T-cell (primary cell): ENCODE measurements at regions not wholly inside any gene's neighbourhood (a gene's known extent, or its start where the extent isn't known, plus 50 kb on each side); places are given as distances from the start of the nearest gene placed in this dataset.

ENCODE experiments used
- ATAC-seq, 4 experiments: fragments of 200-7000 bp in 3 of 4; fragments of 150-1000 bp in 1 of 4; cut with Tn5 transposase; replicated peaks in 1 of 4; 1 replicate in 3 of 4; 2 replicates in 1 of 4; pipeline ENCODE4 v1.10.0; 2021; ENCODE audit warnings: moderate library complexity in 3 of 4, mild to moderate bottlenecking in 2 of 4, moderate number of reproducible peaks in 1 of 4
- CTCF ChIA-PET, 2 donors: fragments of 300-600 bp; sonication (Branson Sonifier 250); formaldehyde crosslinking; loops; one replicate each; lab custom pipeline; 2022; ENCODE audit warnings: antibody characterized with exemption in 2 of 2; lab: Charles Lee
- POLR2A ChIA-PET, 2 donors: fragments of 300-600 bp; sonication (Branson Sonifier 250); formaldehyde crosslinking; loops; one replicate each; lab custom pipeline; 2022; ENCODE audit warnings: antibody characterized with exemption in 2 of 2; lab: Charles Lee
- DNase-seq, 35 experiments: peaks; one replicate each; pipeline versions ENCODE4 v3.0.0 to v3.0.0-alpha.2; 2013 to 2023
- H3K27ac ChIP-seq: one replicate; pipeline ENCODE4 v1.5.1; 2013; ENCODE audit warnings: low read length
- H3K27me3 ChIP-seq, 2 experiments: replicated peaks in 1 of 2; 1 replicate in 1 of 2; 2 replicates in 1 of 2; pipeline versions ENCODE4 v1.6.1 to v1.7.0; 2013; ENCODE audit warnings: low read length in 1 of 2, mixed read lengths in 1 of 2; ENCODE audit not compliant: control insufficient read depth in 2 of 2, insufficient read depth in 2 of 2; ENCODE audit errors: extremely low read depth in 1 of 2
- H3K36me3 ChIP-seq, 2 donors: 1 replicate in 1 of 2; 2 replicates in 1 of 2; pipeline versions ENCODE4 v1.6.1 to v1.7.0; 2013; ENCODE audit warnings: low read length in 1 of 2; ENCODE audit not compliant: control insufficient read depth in 2 of 2, insufficient read depth in 1 of 2; ENCODE audit errors: extremely low read depth in 1 of 2
- H3K4me1 ChIP-seq, 2 experiments: 1 replicate in 1 of 2; 2 replicates in 1 of 2; pipeline versions ENCODE4 v1.6.1 to v1.7.0; 2013; ENCODE audit warnings: low read length in 2 of 2, mixed read lengths in 1 of 2; ENCODE audit not compliant: insufficient read depth in 2 of 2, control insufficient read depth in 1 of 2; ENCODE audit errors: extremely low read depth in 1 of 2
- H3K4me3 ChIP-seq, 2 donors: 1 replicate in 1 of 2; 2 replicates in 1 of 2; pipeline versions ENCODE4 v1.5.1 to v1.7.0; 2013; ENCODE audit warnings: mild to moderate bottlenecking in 2 of 2, low read length in 1 of 2, moderate library complexity in 1 of 2; ENCODE audit not compliant: control insufficient read depth in 1 of 2; ENCODE audit errors: extremely low read depth in 1 of 2
- H3K9me3 ChIP-seq: 2 replicates; pipeline ENCODE4 v1.7.0; 2013
- H3K27ac Mint-ChIP-seq, 2 donors: one replicate each; pipeline ENCODE4 v1.8.0; 2020 to 2021; ENCODE audit warnings: mild to moderate bottlenecking in 2 of 2, mixed read lengths in 2 of 2
- H3K27me3 Mint-ChIP-seq, 2 donors: one replicate each; pipeline ENCODE4 v1.8.0; 2021 to 2022; ENCODE audit warnings: mixed read lengths in 2 of 2
- H3K36me3 Mint-ChIP-seq: one replicate; pipeline ENCODE4 v1.8.0; 2021; ENCODE audit warnings: mixed read lengths
- H3K4me1 Mint-ChIP-seq, 3 donors: one replicate each; pipeline ENCODE4 v1.8.0; 2020 to 2022; ENCODE audit warnings: mixed read lengths in 3 of 3, mild to moderate bottlenecking in 1 of 3
- H3K4me3 Mint-ChIP-seq, 3 donors: one replicate each; pipeline ENCODE4 v1.8.0; 2020 to 2022; ENCODE audit warnings: mild to moderate bottlenecking in 3 of 3, mixed read lengths in 3 of 3, moderate library complexity in 3 of 3
- H3K9me3 Mint-ChIP-seq, 3 donors: one replicate each; pipeline ENCODE4 v1.8.0; 2020 to 2022; ENCODE audit warnings: mixed read lengths in 3 of 3
- WGBS: methylation state at CpG from one replicate; pipeline ENCODE4 v1.1.5; 2013; ENCODE audit warnings: missing lambda C conversion rate; ENCODE audit not compliant: insufficient coverage; 5-methylcytosine and 5-hydroxymethylcytosine counted together

DNA sequence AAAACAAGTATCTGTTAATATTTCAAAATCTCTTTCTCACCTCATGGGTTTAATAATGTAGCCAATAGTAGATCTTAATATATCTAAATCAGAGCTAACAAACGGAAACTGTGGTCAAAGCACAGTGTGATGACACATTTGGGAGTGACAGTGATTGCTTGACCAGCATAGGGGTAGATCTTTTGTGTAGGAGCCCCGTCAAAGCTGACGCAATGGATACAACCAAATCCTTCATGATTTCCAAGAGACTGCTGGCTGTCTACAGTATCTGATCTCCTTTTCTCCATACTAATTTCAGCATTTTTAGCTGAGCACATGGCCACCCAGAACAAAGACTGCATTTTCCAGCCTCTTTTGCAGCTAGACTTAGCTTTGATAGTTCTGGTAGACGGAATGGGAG lies 299.3 kb upstream of the ECI2 start:
- CTCF ChIA-PET, result no interaction called here
- Mint-ChIP-seq H3K27me3 (peaks cover 7% of the 10 kb centered on the region in 2 donors), H3K36me3 (no peaks in the 10 kb centered on the region), H3K4me3 (no peak overlapping the region), H3K9me3 (peaks cover 0 to 2% (median under 1%) of the 10 kb centered on the region in 3 donors), H3K4me1 (no peaks in the 10 kb centered on the region), H3K27ac (no peak overlapping the region)
- Histone ChIP-seq H3K36me3 (no peaks in the 10 kb centered on the region), H3K27me3 (no peaks in the 10 kb centered on the region), H3K9me3 (no peaks in the 10 kb centered on the region), H3K4me3 (no peak overlapping the region), H3K27ac (no peak overlapping the region), H3K4me1 (no peaks in the 10 kb centered on the region)
- ATAC-seq (no peak), DNase-seq (no peak)
- no CpG with 5 or more reads among the region's 4 CpGs for WGBS
- POLR2A ChIA-PET, result no interaction called here

GRCh38 chr6:4433199-4433598 lies 297.8 kb upstream of the ECI2 start:
- no peak overlapping the region for H3K4me3 ChIP-seq
- Mint-ChIP-seq H3K4me1 (no peaks in the 10 kb centered on the region), H3K9me3 (peaks cover 0 to 10% (median 7%) of the 10 kb centered on the region in 3 donors), H3K4me3 (no peak overlapping the region), H3K36me3 (no peaks in the 10 kb centered on the region), H3K27ac (no peak overlapping the region), H3K27me3 (peaks cover 7 to 11% of the 10 kb centered on the region in 2 donors)
- no peak for DNase-seq
- H3K27me3 ChIP-seq, result peaks cover 0 to 2% of the 10 kb centered on the region in 2 experiments
- no peak overlapping the region for H3K27ac ChIP-seq
- H3K36me3 ChIP-seq, result no peaks in the 10 kb centered on the region
- H3K9me3 ChIP-seq, result no peaks in the 10 kb centered on the region
- ChIA-PET CTCF (no interaction called here), POLR2A (no interaction called here)
- WGBS, result 89% methylated on average over 4 of the region's 4 CpGs
- no peaks in the 10 kb centered on the region for H3K4me1 ChIP-seq
- no peak for ATAC-seq

DNA sequence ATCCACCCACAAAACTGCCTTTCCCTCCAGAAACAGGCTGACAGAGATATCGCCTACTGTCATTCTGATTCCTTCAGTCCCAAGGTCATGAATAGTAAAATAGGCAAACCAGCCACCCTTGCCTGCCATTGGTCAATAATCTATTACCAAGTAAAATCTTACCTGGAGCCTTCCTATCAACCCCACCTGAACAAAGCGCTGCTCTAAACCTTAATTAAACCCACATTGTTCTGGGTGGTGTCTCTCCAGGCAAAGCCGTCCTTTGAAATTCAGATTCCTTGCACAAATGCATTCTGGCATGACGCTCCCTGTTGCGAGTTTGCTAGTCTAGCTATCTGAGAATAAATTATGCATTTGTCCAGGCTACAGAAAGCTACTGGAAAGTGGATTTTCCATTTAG lies 291.6 kb upstream of the ECI2 start:
- ATAC-seq, result no peak

GRCh38 chr6:4421837-4422236 lies 286.5 kb upstream of the ECI2 start:
- Mint-ChIP-seq H3K4me1 (no peaks in the 10 kb centered on the region), H3K27ac (no peak overlapping the region), H3K36me3 (no peaks in the 10 kb centered on the region), H3K27me3 (no peaks in the 10 kb centered on the region), H3K9me3 (peaks cover 0 to 4% (median 0%) of the 10 kb centered on the region in 3 donors), H3K4me3 (no peak overlapping the region)
- ChIA-PET POLR2A (no interaction called here), CTCF (no interaction called here)
- no peak overlapping the region for H3K27ac ChIP-seq
- no peak overlapping the region for H3K4me3 ChIP-seq
- WGBS, result 42% methylated on average over 2 of the region's 2 CpGs
- H3K9me3 ChIP-seq, result no peaks in the 10 kb centered on the region
- H3K4me1 ChIP-seq, result no peaks in the 10 kb centered on the region
- no peak for DNase-seq
- no peak for ATAC-seq
- no peaks in the 10 kb centered on the region for H3K36me3 ChIP-seq
- H3K27me3 ChIP-seq, result no peaks in the 10 kb centered on the region

More for the DNA sequence above, 291.6 kb upstream of the ECI2 start:
- Histone ChIP-seq H3K27me3 (peaks cover 0 to 2% of the 10 kb centered on the region in 2 experiments), H3K4me3 (no peak overlapping the region), H3K36me3 (no peaks in the 10 kb centered on the region), H3K4me1 (no peaks in the 10 kb centered on the region), H3K27ac (no peak overlapping the region), H3K9me3 (no peaks in the 10 kb centered on the region)
- whole genome bisulfite sequencing, result 83% methylated on average over 3 of the region's 5 CpGs
- DNase-seq, result no peak
- Mint-ChIP-seq H3K4me1 (no peaks in the 10 kb centered on the region), H3K27ac (no peak overlapping the region), H3K4me3 (no peak overlapping the region), H3K9me3 (peaks cover 0 to 13% (median 7%) of the 10 kb centered on the region in 3 donors), H3K27me3 (peaks cover 0 to 4% of the 10 kb centered on the region in 2 donors), H3K36me3 (no peaks in the 10 kb centered on the region)
- POLR2A ChIA-PET, result no interaction called here
- CTCF ChIA-PET, result no interaction called here

DNA sequence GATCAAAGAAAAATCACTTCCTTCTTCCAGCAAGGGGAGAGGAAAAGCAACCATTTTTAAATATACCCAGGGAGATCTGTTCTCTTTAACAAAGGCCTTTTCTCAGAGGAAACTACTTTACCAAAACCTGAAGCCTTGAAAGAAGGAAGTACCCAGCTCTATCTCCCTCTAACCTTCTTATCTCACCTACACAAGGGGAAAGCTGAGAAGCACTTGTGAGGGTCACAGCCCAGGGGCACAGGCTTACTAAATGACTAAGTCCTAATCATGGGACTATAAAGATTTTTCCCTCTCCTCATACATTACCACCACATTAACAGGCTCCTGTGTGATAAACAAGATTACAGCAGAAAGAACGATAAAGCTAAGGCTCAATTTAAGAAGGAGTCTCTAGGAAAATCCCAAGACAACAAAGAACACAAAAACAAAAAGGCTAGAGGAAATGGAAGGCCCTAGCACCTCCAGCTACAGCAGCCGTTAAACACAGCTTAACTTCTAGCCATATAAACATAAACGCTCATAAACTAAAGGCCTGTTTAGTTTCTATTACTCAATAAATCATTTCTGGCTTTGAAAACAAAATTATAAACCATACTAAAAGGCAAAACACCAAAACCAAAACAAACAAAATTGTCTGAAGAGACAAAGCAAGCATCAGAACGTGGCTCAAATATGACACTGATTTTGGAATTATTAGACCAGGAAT lies 284.9 kb upstream of the ECI2 start:
- Histone ChIP-seq H3K36me3 (no peaks in the 10 kb centered on the region), H3K27ac (no peak overlapping the region), H3K4me1 (no peaks in the 10 kb centered on the region), H3K27me3 (no peaks in the 10 kb centered on the region), H3K9me3 (no peaks in the 10 kb centered on the region), H3K4me3 (no peak overlapping the region)
- H3K27me3 Mint-ChIP-seq, result no peaks in the 10 kb centered on the region
- ChIA-PET POLR2A (no interaction called here), CTCF (no interaction called here)
- H3K27ac Mint-ChIP-seq, result no peak overlapping the region
- no peak overlapping the region for H3K4me3 Mint-ChIP-seq
- H3K36me3 Mint-ChIP-seq, result no peaks in the 10 kb centered on the region
- peaks cover 0 to under 1% (median 0%) of the 10 kb centered on the region in 3 donors for H3K9me3 Mint-ChIP-seq
- no peaks in the 10 kb centered on the region for H3K4me1 Mint-ChIP-seq
- ATAC-seq (no peak), DNase-seq (no peak)
- WGBS, result no CpG with 5 or more reads among the region's 4 CpGs

- CTCF ChIA-PET, result no interaction called here
- H3K27me3 Mint-ChIP-seq, result peaks cover 0 to 8% of the 10 kb centered on the region in 2 donors
- POLR2A ChIA-PET, result no interaction called here
- no peak overlapping the region for H3K27ac Mint-ChIP-seq
- H3K4me3 Mint-ChIP-seq, result no peak overlapping the region
- Histone ChIP-seq H3K4me1 (no peaks in the 10 kb centered on the region), H3K27me3 (peaks cover 0 to 2% of the 10 kb centered on the region in 2 experiments), H3K36me3 (no peaks in the 10 kb centered on the region), H3K9me3 (no peaks in the 10 kb centered on the region), H3K27ac (no peak overlapping the region), H3K4me3 (no peak overlapping the region)
- DNase-seq, result no peak
- no CpG with 5 or more reads among the region's 1 CpG for WGBS
- no peaks in the 10 kb centered on the region for H3K36me3 Mint-ChIP-seq
- H3K9me3 Mint-ChIP-seq, result no peaks in the 10 kb centered on the region
- no peak for ATAC-seq
- H3K4me1 Mint-ChIP-seq, result no peaks in the 10 kb centered on the region
Observed at GRCh38 chr6:4415549-4415948, 280.2 kb upstream of the ECI2 start.
